H9 (cell line): ENCODE measurements at regions not wholly inside any gene's neighbourhood (a gene's known extent, or its start where the extent isn't known, plus 50 kb on each side); places are given as distances from the start of the nearest gene placed in this dataset.

Experiments used
- DNase-seq: peaks from one replicate; pipeline ENCODE4 v3.0.0-alpha.2; 2017
- H2AFZ ChIP-seq: one replicate; pipeline ENCODE4 v1.6.1; 2013; ENCODE audit warnings: mild to moderate bottlenecking, low read length, control low read depth, moderate library complexity
- H2AK5ac ChIP-seq: 2 replicates; pipeline ENCODE4 v1.6.1; 2013; ENCODE audit warnings: low read length, control low read depth, mixed read lengths; ENCODE audit not compliant: insufficient read length
- H2BK120ac ChIP-seq: one replicate; pipeline ENCODE4 v1.6.1; 2013; ENCODE audit warnings: low read depth, mild to moderate bottlenecking, low read length, control low read depth, inconsistent platforms; ENCODE audit not compliant: poor library complexity, severe bottlenecking
- H2BK12ac ChIP-seq: 2 replicates; pipeline ENCODE4 v1.6.1; 2013; ENCODE audit warnings: low read length, control low read depth, mixed read lengths, low read depth; ENCODE audit not compliant: insufficient read length
- H2BK15ac ChIP-seq: 2 replicates; pipeline ENCODE4 v1.6.1; 2013; ENCODE audit warnings: low read depth, low read length, control low read depth
- H2BK20ac ChIP-seq: one replicate; pipeline ENCODE4 v1.6.1; 2013; ENCODE audit warnings: low read depth, mild to moderate bottlenecking, low read length, control low read depth, inconsistent platforms; ENCODE audit not compliant: poor library complexity, severe bottlenecking
- H2BK5ac ChIP-seq: 2 replicates; pipeline ENCODE4 v1.6.1; 2013; ENCODE audit warnings: low read length, control low read depth, mixed read lengths; ENCODE audit not compliant: insufficient read length
- H3K14ac ChIP-seq: 2 replicates; pipeline ENCODE4 v1.6.1; 2013; ENCODE audit warnings: low read length, control low read depth; ENCODE audit not compliant: insufficient read depth
- H3K18ac ChIP-seq: 2 replicates; pipeline ENCODE4 v1.6.1; 2013; ENCODE audit warnings: low read depth, mild to moderate bottlenecking, mixed read lengths, low read length, control low read depth; ENCODE audit not compliant: insufficient read length
- H3K23ac ChIP-seq: 2 replicates; pipeline ENCODE4 v1.6.1; 2013; ENCODE audit warnings: low read length, control low read depth, mixed read lengths, low read depth; ENCODE audit not compliant: insufficient read length
- H3K23me2 ChIP-seq: 2 replicates; pipeline ENCODE4 v1.6.1; 2013; ENCODE audit warnings: low read depth, mild to moderate bottlenecking, mixed read lengths, low read length, control low read depth; ENCODE audit not compliant: insufficient read length, poor library complexity, severe bottlenecking
- H3K27ac ChIP-seq: 2 replicates; pipeline ENCODE4 v1.5.1; 2013; ENCODE audit warnings: low read length, control low read depth, mixed read lengths, low read depth; ENCODE audit not compliant: insufficient read length
- H3K27me3 ChIP-seq: 2 replicates; pipeline ENCODE4 v1.6.1; 2013; ENCODE audit warnings: low read length, control low read depth, inconsistent platforms; ENCODE audit not compliant: insufficient read depth
- H3K4ac ChIP-seq: 2 replicates; pipeline ENCODE4 v1.6.1; 2013; ENCODE audit warnings: low read depth, mild to moderate bottlenecking, control low read depth, inconsistent platforms, low read length, moderate library complexity
- H3K4me1 ChIP-seq: 2 replicates; pipeline ENCODE4 v1.6.1; 2013; ENCODE audit warnings: low read length, control low read depth, inconsistent platforms; ENCODE audit not compliant: insufficient read depth
- H3K4me2 ChIP-seq: 2 replicates; pipeline ENCODE4 v1.6.1; 2013; ENCODE audit warnings: low read length, control low read depth, mixed read lengths; ENCODE audit not compliant: insufficient read length, insufficient read depth
- H3K56ac ChIP-seq: 2 replicates; pipeline ENCODE4 v1.6.1; 2013; ENCODE audit warnings: low read depth, mild to moderate bottlenecking, mixed read lengths, low read length, control low read depth; ENCODE audit not compliant: insufficient read length
- H3K79me1 ChIP-seq: 2 replicates; pipeline ENCODE4 v1.6.1; 2013; ENCODE audit warnings: low read depth, mild to moderate bottlenecking, moderate library complexity, low read length, control low read depth, inconsistent platforms; ENCODE audit not compliant: insufficient read depth, poor library complexity, severe bottlenecking
- H3K79me2 ChIP-seq: 2 replicates; pipeline ENCODE4 v1.6.1; 2013; ENCODE audit warnings: low read length, control low read depth, inconsistent platforms; ENCODE audit not compliant: insufficient read depth
- H3K9ac ChIP-seq: 2 replicates; pipeline ENCODE4 v1.6.1; 2013; ENCODE audit warnings: low read length, control low read depth, mixed read lengths; ENCODE audit not compliant: insufficient read length; ENCODE audit errors: extremely low read depth
- H3K9me3 ChIP-seq: one replicate; pipeline ENCODE4 v1.6.1; 2013; ENCODE audit warnings: low read depth, low read length, inconsistent platforms; ENCODE audit not compliant: control insufficient read depth
- H3T11ph ChIP-seq: one replicate; pipeline ENCODE4 v1.6.1; 2013; ENCODE audit warnings: mild to moderate bottlenecking, low read length, control low read depth, inconsistent platforms
- H4K20me1 ChIP-seq: one replicate; pipeline ENCODE4 v1.6.1; 2013; ENCODE audit not compliant: control insufficient read depth, insufficient read length, insufficient read depth
- H4K5ac ChIP-seq: 2 replicates; pipeline ENCODE4 v1.6.1; 2013; ENCODE audit warnings: low read depth, mild to moderate bottlenecking, mixed read lengths, low read length, control low read depth; ENCODE audit not compliant: insufficient read length
- H4K8ac ChIP-seq: replicated peaks from 2 replicates; pipeline ENCODE4 v1.6.1; 2013; ENCODE audit warnings: low read length, control low read depth, mixed read lengths, low read depth; ENCODE audit not compliant: insufficient read length
- H4K91ac ChIP-seq: 2 replicates; pipeline ENCODE4 v1.6.1; 2013; ENCODE audit warnings: low read depth, mild to moderate bottlenecking, moderate library complexity, mixed read lengths, low read length, control low read depth; ENCODE audit not compliant: insufficient read length
- H3K27ac Mint-ChIP-seq, 3 experiments: 2 replicates in 2 of 3; 3 replicates in 1 of 3; pipeline ENCODE4 v1.8.0; 2020 to 2021; ENCODE audit warnings: mixed read lengths in 3 of 3, mild to moderate bottlenecking in 1 of 3, moderate library complexity in 1 of 3
- H3K27me3 Mint-ChIP-seq: 2 replicates; pipeline ENCODE4 v1.8.0; 2021; ENCODE audit warnings: low read depth, mild to moderate bottlenecking, moderate library complexity, mixed read lengths
- H3K36me3 Mint-ChIP-seq, 3 experiments: 2 replicates in 2 of 3; 3 replicates in 1 of 3; pipeline ENCODE4 v1.8.0; 2020 to 2021; ENCODE audit warnings: low read depth in 3 of 3, mixed read lengths in 3 of 3; ENCODE audit not compliant: insufficient read depth in 1 of 3
- H3K4me1 Mint-ChIP-seq, 2 experiments: 2 replicates each; pipeline ENCODE4 v1.8.0; 2020; ENCODE audit warnings: mixed read lengths in 2 of 2
- H3K4me3 Mint-ChIP-seq, 2 experiments: 2 replicates in 1 of 2; 3 replicates in 1 of 2; pipeline ENCODE4 v1.8.0; 2020 to 2021; ENCODE audit warnings: mild to moderate bottlenecking in 2 of 2, mixed read lengths in 2 of 2, moderate library complexity in 1 of 2
- H3K9me3 Mint-ChIP-seq, 2 experiments: 2 replicates in 1 of 2; 3 replicates in 1 of 2; pipeline ENCODE4 v1.8.0; 2020; ENCODE audit warnings: mild to moderate bottlenecking in 2 of 2, mixed read lengths in 2 of 2, moderate library complexity in 1 of 2
- WGBS: extraction: QIAGEN DNeasy Blood & Tissue Kit; methylation state at CpG from one replicate; pipeline ENCODE4 v1.1.7; 2013; ENCODE audit warnings: missing lambda C conversion rate, low lambda C conversion rate, mixed read lengths; ENCODE audit not compliant: insufficient read length; ENCODE audit errors: extremely low coverage; 5-methylcytosine and 5-hydroxymethylcytosine counted together
- TF ChIP-seq, protein P1 (sequence below): fragments of 200-600 bp; sonication (generic); conservative IDR thresholded peaks from 3 replicates; pipeline ENCODE4 v1.8.0; 2021; ENCODE audit warnings: antibody characterized with exemption, mild to moderate bottlenecking

DNA sequence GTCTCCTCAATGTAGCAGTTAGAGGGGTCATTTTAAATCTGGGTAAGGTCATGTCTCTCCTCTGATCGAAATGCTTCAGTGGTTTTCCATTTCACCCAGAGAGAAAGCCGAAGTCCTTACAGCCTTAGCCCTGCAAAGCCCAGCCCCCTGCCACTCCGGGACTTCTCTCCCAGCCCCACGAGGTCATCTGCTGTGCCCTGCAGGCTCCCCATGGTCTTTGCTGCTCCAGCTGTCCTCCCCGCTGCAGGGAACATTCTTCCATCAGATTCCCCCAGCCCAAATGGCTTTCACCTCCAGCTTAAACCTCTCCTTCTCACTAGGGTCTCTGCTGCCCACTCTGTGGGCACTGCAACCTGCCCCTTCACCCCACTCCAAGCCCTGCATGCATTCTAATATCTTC is 626.5 kb downstream of the NPHP4 start:
- Histone ChIP-seq H3T11ph (no peak overlapping the region), H3K79me2 (no peaks in the 10 kb centered on the region), H2AFZ (no peak overlapping the region), H3K4me1 (no peaks in the 10 kb centered on the region), H2BK120ac (no peak overlapping the region), H3K56ac (no peak overlapping the region), H4K91ac (no peak overlapping the region), H3K23me2 (no peaks in the 10 kb centered on the region), H3K14ac (no peak overlapping the region), H2BK5ac (no peak overlapping the region), H4K20me1 (no peaks in the 10 kb centered on the region), H3K27me3 (no peaks in the 10 kb centered on the region), H3K23ac (no peak overlapping the region), H2AK5ac (no peak overlapping the region), H2BK12ac (no peak overlapping the region), H4K8ac (no peak overlapping the region), H3K9ac (no peak overlapping the region), H3K9me3 (no peaks in the 10 kb centered on the region), H2BK15ac (no peak overlapping the region), H3K79me1 (no peaks in the 10 kb centered on the region), H3K4ac (no peak overlapping the region), H3K27ac (no peak overlapping the region), H2BK20ac (no peak overlapping the region), H3K18ac (no peak overlapping the region), H3K4me2 (no peak overlapping the region), H4K5ac (no peak overlapping the region)
- no peak for DNase-seq
- Mint-ChIP-seq H3K4me3 (no peak overlapping the region), H3K27ac (no peak overlapping the region; a peak in 1 of 7 replicates), H3K27me3 (peaks cover 23% of the 10 kb centered on the region), H3K4me1 (peaks cover 0 to 11% of the 10 kb centered on the region in 2 experiments; a peak in 2 of 4 replicates), H3K9me3 (peaks cover 2 to 9% of the 10 kb centered on the region in 2 experiments; a peak in 4 of 5 replicates), H3K36me3 (no peaks in the 10 kb centered on the region; a peak in 1 of 7 replicates)
- no CpG with 5 or more reads among the region's 5 CpGs for WGBS
- TF ChIP-seq, protein P1, sequence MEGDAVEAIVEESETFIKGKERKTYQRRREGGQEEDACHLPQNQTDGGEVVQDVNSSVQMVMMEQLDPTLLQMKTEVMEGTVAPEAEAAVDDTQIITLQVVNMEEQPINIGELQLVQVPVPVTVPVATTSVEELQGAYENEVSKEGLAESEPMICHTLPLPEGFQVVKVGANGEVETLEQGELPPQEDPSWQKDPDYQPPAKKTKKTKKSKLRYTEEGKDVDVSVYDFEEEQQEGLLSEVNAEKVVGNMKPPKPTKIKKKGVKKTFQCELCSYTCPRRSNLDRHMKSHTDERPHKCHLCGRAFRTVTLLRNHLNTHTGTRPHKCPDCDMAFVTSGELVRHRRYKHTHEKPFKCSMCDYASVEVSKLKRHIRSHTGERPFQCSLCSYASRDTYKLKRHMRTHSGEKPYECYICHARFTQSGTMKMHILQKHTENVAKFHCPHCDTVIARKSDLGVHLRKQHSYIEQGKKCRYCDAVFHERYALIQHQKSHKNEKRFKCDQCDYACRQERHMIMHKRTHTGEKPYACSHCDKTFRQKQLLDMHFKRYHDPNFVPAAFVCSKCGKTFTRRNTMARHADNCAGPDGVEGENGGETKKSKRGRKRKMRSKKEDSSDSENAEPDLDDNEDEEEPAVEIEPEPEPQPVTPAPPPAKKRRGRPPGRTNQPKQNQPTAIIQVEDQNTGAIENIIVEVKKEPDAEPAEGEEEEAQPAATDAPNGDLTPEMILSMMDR: no peak
